Renal cortex interstitium (tissue), 11 donors: ENCODE measurements at regions not wholly inside any gene's neighbourhood (a gene's known extent, or its start where the extent isn't known, plus 50 kb on each side); places are given as distances from the start of the nearest gene placed in this dataset.

Experiments used
- DNase-seq, 11 donors: peaks; one replicate each; pipeline ENCODE4 v3.0.0-alpha.2; 2013; ENCODE audit warnings: low read depth in 9 of 11, low spot score in 4 of 11; ENCODE audit errors: extremely low read depth in 1 of 11

- DNase-seq = no peak
Observed at GRCh38 chr2:103437161-103437560, 675.3 kb downstream of the TMEM182 start.

DNA sequence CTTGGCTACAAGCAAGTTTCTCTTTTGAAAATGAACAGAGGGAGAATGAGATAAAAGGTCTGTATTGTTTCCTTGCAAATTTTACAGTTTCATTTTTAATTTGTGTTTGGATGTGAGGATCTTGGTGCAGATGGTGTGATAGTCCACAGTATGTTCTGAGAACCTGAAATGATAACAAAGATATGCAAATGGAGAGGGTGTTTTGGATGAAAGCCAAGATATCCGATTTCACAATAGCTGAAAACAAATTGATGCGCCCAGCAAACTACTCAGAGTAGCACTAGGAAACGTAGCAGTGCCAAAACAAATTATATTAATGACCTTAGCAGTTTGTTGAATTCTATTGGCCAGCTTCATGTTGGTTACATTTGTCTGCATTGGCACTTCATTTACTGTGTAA is 683.5 kb downstream of the TMEM182 start:
- DNase-seq = no peak

DNA sequence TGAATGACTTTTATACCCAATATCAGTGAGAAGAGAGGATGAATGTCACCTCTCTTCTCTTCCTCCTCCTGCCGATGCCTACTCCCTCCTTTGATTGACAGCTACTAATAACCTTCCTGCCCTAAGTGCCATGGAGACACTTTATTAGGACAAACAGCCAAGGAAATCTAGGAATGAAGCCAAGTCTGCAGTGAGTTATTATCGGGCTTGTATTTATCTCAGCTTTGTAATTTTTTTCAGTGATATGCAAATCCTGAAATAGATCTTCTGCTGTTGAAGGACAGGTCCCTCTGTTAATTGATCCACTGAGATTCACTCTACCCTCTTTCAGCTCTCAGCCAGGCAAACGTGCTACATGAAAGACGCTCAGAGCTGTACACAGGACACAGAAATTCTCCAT is 686.7 kb downstream of the TMEM182 start:
- no peak for DNase-seq

DNA sequence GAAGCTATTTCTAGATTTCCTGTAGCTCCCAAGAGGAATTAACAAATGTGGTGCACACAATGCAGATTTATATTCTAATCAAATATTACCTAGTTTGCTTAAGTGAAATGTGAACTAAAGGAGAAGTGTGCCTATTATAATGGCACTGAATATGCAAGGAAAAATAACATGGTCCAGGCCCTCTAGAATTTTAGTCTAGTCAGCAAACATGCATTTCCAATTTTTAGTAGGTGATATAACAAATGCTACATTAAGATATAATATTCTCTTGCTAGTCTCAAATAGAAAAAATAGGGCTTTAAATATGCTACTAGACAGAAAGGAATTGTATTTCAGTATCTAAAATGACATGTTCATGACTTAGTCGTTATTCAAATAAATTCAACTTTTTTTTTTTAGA is 689.5 kb downstream of the TMEM182 start:
- no peak for DNase-seq

DNA sequence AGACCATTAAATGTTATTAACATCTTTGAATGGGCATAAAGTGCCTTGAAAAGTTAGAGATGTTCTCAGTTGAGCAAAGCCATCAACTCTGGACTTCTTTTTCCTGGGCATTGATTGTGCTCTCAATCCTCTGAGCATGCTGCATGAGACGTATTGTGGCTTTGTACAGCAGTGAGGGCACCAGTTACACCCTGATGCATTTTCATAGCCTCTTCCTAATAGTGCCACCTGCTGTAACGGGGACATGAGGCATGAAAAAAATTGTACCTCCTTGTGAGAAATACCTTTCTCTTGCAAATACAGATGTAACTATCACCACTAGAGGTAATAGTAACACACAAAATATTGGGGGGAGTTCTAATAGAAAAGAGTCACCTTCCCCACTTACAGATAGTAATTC is 697.5 kb downstream of the TMEM182 start:
- DNase-seq = no peak

GRCh38 chr2:103462101-103462500 is 700.3 kb downstream of the TMEM182 start:
- no peak for DNase-seq

GRCh38 chr2:103462712-103463111 is 700.9 kb downstream of the TMEM182 start:
- no peak for DNase-seq

DNA sequence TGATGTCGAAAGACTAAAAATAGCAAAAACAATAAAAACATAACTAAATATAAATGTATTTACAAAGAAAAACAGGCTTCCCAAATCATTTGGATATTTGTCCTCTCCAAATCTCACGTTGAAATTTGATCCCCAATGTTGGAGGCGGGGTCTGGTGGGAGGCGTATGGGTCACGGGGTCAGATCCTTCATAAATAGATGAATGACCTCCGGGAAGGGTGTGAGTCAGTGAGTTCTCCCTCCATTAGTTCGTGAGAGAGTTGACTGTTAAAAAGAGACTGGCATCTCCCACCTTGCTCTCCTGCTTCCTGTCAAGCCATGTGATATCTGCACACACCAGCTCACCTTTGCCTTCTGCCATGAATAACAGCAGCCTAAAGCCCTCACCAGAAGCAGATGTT is 703.0 kb downstream of the TMEM182 start:
- no peak for DNase-seq

- DNase-seq = no peak
Observed at GRCh38 chr2:103469800-103470199, 708.0 kb downstream of the TMEM182 start.

- DNase-seq = no peak
Observed at GRCh38 chr2:103484906-103485305, 723.1 kb downstream of the TMEM182 start.

GRCh38 chr2:103496850-103497249 is 735.0 kb downstream of the TMEM182 start:
- DNase-seq = no peak

- no peak for DNase-seq
Observed at GRCh38 chr2:103506812-103507211, 745.0 kb downstream of the TMEM182 start.

DNA sequence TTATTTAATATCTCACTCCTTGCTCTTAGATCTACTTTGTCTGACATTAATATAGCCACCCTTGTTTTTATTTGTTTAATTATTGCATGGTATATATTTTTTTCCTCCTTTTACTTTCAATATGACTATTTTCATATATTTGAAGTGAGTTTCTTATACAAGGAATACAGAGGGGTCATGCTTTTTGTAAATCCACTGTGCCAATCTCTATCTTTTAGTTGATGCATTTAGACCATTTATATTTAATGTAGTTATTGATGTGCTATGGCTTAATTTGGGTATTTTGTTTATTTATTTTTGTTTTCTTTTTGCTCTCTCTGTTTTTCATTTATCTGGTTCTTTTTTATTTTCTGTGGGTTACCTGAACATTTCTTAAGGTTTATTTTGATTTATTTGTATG is 750.6 kb downstream of the TMEM182 start:
- no peak for DNase-seq

DNA sequence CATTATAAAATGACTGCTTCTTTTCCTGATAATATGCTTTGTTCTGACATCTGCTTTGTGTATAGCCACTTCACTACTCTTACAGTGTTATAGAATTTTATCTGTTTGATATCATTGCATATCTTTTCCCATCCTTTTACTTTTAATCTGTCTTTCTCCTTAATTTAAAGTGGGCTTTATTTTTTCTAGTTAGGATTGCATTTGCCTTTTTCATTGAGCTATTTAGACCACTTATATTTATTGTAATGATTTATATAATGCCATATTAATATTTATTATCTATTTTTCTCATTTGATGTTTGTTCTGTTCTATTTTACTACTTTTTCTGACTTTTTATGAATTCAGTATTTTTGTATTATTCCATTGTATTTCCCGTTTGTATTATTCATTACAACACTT is 758.7 kb downstream of the TMEM182 start:
- no peak for DNase-seq

DNA sequence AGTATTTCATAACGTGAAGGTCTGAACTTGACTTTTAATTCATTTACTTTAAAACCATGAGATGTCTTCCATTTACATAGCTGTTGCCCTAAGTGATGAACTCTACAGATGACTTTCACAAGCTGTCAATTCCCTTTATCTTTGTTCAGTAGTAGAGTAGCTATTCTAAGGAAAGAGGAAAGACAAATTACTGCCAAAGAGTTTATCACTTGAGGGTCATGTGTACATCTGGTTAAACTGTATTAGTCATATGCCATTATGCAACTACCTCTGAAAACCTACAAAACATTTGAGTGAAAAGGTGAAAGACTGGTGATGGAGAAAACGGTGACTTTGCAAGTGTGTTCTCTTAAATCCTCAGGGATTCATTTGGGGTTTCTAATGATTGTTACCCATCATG is 763.9 kb downstream of the TMEM182 start:
- DNase-seq = no peak

DNA sequence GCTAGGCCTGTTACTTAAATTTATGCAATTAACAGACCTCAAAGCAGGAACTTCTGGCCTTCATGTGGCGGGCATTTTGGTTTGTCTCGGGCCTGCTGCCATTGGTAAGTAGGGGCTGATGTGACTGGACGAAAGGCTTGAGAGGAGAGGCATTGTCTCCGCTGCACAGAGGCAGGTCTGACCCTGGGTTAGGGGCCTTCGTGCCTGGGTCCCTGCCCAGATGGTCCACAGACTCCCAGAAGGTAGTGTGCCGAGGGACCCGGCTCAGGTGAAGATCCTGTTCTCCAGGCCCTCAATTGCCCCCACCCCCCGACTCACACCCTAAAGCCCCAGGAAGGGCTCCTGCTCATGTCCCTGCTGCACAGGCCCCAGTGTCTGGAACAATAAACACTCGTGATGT is 764.9 kb downstream of the TMEM182 start:
- DNase-seq = no peak

GRCh38 chr2:103527278-103527677 is 765.4 kb downstream of the TMEM182 start:
- no peak for DNase-seq

DNA sequence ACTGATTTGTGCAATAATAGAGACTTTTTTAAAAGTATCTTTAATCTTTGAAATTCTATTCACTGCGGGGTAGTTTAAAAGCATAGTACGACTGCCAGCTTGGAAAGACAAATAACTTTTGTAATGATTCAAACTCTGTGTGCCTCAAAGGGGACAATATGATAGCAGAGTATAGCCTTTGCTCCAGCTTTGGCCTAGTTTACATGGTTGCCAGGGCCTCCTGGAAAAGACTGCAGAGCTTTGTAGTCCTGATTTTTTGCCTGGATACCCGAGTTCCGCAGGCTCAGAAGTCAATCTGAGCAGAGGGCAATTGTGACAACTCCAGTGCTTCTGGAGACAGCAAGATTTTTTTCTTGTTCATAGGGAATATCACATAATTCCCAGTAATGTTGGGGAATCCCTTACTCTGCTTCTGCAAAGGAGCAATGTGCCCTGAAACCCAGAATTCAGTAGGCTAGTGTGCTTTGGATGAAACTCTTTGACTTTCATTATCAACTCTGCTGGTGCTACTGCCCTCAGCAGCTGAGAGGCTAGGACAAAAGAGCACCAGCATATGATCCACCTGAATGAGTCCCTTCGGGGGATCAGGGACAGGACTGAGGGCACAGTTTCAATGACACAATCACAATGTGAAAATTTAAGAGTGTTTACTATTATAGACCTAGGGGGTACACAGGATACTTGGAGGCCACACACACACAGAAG is 768.1 kb downstream of the TMEM182 start:
- no peak for DNase-seq

- DNase-seq = no peak
Observed at GRCh38 chr2:103552775-103553174, 790.9 kb downstream of the TMEM182 start.

GRCh38 chr2:103594823-103595222 is 833.0 kb downstream of the TMEM182 start:
- DNase-seq = no peak

GRCh38 chr2:103605071-103605780 is 843.4 kb downstream of the TMEM182 start:
- no peak for DNase-seq
